ENCODE measurements at regions not wholly inside any gene's neighbourhood (a gene's known extent, or its start where the extent isn't known, plus 50 kb on each side); places are given as distances from the start of the nearest gene placed in this dataset.

DNA sequence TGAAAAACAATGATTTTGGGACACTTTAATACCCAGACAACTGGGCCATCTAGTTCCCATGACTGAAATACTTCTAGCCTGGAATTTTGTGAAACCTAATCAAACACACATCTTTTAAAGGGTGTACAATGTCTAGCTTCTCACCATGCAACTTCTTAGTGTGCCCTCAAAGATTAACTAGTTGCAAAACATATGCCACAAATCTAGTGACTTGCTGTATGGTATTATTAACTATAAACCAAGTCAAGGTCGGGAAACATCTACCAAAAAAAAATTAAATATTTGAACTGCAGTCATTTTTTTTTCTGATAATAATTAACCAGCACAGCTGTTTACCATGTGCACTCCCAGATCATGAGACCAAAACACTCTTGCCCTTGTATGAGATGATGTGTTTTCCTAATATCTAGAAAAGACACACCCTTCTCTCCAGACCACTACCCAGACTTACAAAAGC is 171.8 kb upstream of the FOXN3 start:
- TF ChIP-seq RB1 (IDR thresholded peaks at IDR 0.05; ENCODE audit: borderline replicate concordance): no peak
- TF ChIP-seq, protein P1, sequence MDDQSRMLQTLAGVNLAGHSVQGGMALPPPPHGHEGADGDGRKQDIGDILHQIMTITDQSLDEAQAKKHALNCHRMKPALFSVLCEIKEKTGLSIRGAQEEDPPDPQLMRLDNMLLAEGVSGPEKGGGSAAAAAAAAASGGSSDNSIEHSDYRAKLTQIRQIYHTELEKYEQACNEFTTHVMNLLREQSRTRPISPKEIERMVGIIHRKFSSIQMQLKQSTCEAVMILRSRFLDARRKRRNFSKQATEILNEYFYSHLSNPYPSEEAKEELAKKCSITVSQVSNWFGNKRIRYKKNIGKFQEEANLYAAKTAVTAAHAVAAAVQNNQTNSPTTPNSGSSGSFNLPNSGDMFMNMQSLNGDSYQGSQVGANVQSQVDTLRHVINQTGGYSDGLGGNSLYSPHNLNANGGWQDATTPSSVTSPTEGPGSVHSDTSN (IDR thresholded peaks at IDR 0.05; ENCODE audit: insufficient replicate concordance, low read depth, low read length): no peak
- no peak for TF ChIP-seq TBL1XR1 (IDR thresholded peaks at IDR 0.05; ENCODE audit: low read depth, low read length)
- TF ChIP-seq, protein P2, sequence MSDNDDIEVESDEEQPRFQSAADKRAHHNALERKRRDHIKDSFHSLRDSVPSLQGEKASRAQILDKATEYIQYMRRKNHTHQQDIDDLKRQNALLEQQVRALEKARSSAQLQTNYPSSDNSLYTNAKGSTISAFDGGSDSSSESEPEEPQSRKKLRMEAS (IDR thresholded peaks at IDR 0.05; ENCODE audit: low read depth, low read length): no peak
- no peak for TF ChIP-seq MTA3 (IDR thresholded peaks at IDR 0.05; ENCODE audit: borderline replicate concordance, low read length)
- no peak for TF ChIP-seq NFIC (IDR thresholded peaks at IDR 0.05; ENCODE audit: low read depth, low read length)
- TF ChIP-seq STAT1 (conservative IDR thresholded peaks at IDR 0.05): no peak
- TF ChIP-seq TCF7 (IDR thresholded peaks at IDR 0.05; ENCODE audit: borderline replicate concordance): no peak
- TF ChIP-seq, protein P3, sequence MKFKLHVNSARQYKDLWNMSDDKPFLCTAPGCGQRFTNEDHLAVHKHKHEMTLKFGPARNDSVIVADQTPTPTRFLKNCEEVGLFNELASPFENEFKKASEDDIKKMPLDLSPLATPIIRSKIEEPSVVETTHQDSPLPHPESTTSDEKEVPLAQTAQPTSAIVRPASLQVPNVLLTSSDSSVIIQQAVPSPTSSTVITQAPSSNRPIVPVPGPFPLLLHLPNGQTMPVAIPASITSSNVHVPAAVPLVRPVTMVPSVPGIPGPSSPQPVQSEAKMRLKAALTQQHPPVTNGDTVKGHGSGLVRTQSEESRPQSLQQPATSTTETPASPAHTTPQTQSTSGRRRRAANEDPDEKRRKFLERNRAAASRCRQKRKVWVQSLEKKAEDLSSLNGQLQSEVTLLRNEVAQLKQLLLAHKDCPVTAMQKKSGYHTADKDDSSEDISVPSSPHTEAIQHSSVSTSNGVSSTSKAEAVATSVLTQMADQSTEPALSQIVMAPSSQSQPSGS (IDR thresholded peaks at IDR 0.05; ENCODE audit: low read length): no peak
- no peak for TF ChIP-seq BHLHE40 (IDR thresholded peaks at IDR 0.05; ENCODE audit: borderline replicate concordance in 1 of 2, low read depth in 2 of 2, low read length in 1 of 2)
- no peak for TF ChIP-seq PAX8 (IDR thresholded peaks at IDR 0.05)
- no peak for TF ChIP-seq NRF1 (conservative IDR thresholded peaks at IDR 0.05; ENCODE audit: low read depth, low read length)
- Histone ChIP-seq H2AFZ (ENCODE audit: control insufficient read depth, low read depth, low read length) (peak overlapping the region; percentile 56; the same call in 1 of the 2 replicates), H3K36me3 (ENCODE audit: control insufficient read depth in 2 of 2, insufficient read depth in 2 of 2, low read length in 1 of 2) (no peaks in the 10 kb centered on the region), H4K20me1 (ENCODE audit: control insufficient read depth, insufficient read depth) (no peaks in the 10 kb centered on the region), H3K4me2 (ENCODE audit: control insufficient read depth, insufficient read depth) (peak overlapping the region; percentile 72; the same call in 1 of the 2 replicates), H3K79me2 (ENCODE audit: control insufficient read depth, insufficient read depth, low read length) (no peaks in the 10 kb centered on the region), H3K4me1 (ENCODE audit: control insufficient read depth, insufficient read depth, low read length) (peaks cover 12% of the 10 kb centered on the region), H3K9me3 (replicated peaks; ENCODE audit: control insufficient read depth, insufficient read depth, low read length) (no peaks in the 10 kb centered on the region; the same call in 2 of the 3 replicates), H3K27ac (ENCODE audit: control insufficient read depth, insufficient read depth) (peak overlapping the region; percentile 49), H3K4me3 (peak overlapping the region; percentile 12; the same call in 1 of the 2 replicates), H3K9ac (ENCODE audit: control insufficient read depth, insufficient read depth, low read length) (no peak overlapping the region), H3K27me3 (replicated peaks in 1 of 2; ENCODE audit: control insufficient read depth in 2 of 2, insufficient read depth in 2 of 2, low read length in 1 of 2) (no peaks in the 10 kb centered on the region)
- DNase-seq (ENCODE audit: low read depth, low spot score): no peak
- ChIA-PET SMC1A (ENCODE audit: uncharacterized antibody, unreplicated experiment) (no interaction called here), CTCF (no interaction called here), RAD21 (ENCODE audit: unreplicated experiment) (interaction anchor here (0.9 kb wide), 1 partner anchor 11 kb away, joined by 3 read pairs; no protein-coding TSS in a partner anchor), POLR2A (no interaction called here)
- peak; percentile 21; the same call in 1 of the 3 replicates for ATAC-seq
- intact Hi-C loops (cut with micrococcal nuclease; ENCODE audit: unreplicated experiment): no loop called here
- no peak for FAIRE-seq
- WGBS (ENCODE audit: insufficient coverage, insufficient replicate concordance, low lambda C conversion rate, missing lambda C conversion rate): 59% methylated on average over 1 of the region's 1 CpG
- no TSS peak for BruUV-seq (replicated peaks)
- in situ Hi-C loops (cut with MboI): no loop called here

Data from GM12878 (cell line).